ENCODE measurements at regions not wholly inside any gene's neighbourhood (a gene's known extent, or its start where the extent isn't known, plus 50 kb on each side); places are given as distances from the start of the nearest gene placed in this dataset.

- ATAC-seq: no peak
- no peak for TF ChIP-seq BACH2 (CRISPR knock-in tag; IDR thresholded peaks at IDR 0.05; ENCODE audit: borderline replicate concordance)
- TF ChIP-seq, protein P1, sequence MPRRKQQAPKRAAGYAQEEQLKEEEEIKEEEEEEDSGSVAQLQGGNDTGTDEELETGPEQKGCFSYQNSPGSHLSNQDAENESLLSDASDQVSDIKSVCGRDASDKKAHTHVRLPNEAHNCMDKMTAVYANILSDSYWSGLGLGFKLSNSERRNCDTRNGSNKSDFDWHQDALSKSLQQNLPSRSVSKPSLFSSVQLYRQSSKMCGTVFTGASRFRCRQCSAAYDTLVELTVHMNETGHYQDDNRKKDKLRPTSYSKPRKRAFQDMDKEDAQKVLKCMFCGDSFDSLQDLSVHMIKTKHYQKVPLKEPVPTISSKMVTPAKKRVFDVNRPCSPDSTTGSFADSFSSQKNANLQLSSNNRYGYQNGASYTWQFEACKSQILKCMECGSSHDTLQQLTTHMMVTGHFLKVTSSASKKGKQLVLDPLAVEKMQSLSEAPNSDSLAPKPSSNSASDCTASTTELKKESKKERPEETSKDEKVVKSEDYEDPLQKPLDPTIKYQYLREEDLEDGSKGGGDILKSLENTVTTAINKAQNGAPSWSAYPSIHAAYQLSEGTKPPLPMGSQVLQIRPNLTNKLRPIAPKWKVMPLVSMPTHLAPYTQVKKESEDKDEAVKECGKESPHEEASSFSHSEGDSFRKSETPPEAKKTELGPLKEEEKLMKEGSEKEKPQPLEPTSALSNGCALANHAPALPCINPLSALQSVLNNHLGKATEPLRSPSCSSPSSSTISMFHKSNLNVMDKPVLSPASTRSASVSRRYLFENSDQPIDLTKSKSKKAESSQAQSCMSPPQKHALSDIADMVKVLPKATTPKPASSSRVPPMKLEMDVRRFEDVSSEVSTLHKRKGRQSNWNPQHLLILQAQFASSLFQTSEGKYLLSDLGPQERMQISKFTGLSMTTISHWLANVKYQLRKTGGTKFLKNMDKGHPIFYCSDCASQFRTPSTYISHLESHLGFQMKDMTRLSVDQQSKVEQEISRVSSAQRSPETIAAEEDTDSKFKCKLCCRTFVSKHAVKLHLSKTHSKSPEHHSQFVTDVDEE (CRISPR knock-in tag; IDR thresholded peaks at IDR 0.05): no peak
- no peak for TF ChIP-seq ZFP3 (CRISPR knock-in tag; IDR thresholded peaks at IDR 0.05)
Observed at GRCh38 chr9:16974436-16974835, 104.0 kb upstream of the BNC2 start.

DNA sequence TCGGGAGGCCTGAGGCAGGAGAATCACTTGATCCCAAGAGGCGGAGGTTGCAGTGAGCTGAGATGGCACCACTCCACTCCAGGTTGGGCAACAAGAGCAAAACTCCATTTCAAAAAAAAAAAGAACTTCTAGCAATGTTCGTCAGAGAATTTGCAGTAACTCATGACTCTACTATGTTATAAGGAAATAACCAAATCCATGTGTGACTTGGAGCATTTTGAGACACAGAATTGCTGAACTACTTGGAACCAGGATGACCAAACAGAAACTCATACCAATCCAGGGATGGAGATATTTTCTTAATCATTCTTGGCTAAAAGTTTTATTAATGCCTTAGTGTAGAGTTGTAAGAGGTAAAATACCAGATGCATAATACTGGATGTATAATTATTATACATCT, 99.9 kb upstream of the BNC2 start:
- no peak for TF ChIP-seq TOX (CRISPR knock-in tag; IDR thresholded peaks at IDR 0.05; ENCODE audit: borderline replicate concordance)
- no peak for TF ChIP-seq SNAI2 (CRISPR knock-in tag; IDR thresholded peaks at IDR 0.05)
- ATAC-seq: no peak

DNA sequence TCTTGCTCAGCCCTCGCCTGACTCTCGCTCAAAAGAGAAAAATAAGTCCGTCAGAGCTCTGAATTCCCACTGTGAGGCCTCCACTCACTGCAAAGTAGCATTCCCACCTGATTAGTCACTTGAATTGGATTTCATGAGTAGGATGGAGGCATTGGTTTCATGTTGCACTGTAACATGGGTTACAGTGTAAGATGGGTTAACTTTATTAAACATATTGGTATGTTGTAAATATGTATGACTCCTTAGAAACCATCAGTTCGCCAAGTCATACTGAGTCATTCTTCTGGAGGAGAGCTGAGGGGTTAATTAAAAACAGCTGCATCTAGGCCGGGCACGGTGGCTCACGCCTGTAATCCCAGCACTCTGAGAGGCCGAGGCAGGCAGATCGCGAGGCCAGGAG, 93.8 kb upstream of the BNC2 start:
- peak; percentile 100 for ATAC-seq
- TF ChIP-seq TOX (CRISPR knock-in tag; IDR thresholded peaks at IDR 0.05; ENCODE audit: borderline replicate concordance) (no peak), TCF4 (CRISPR knock-in tag; IDR thresholded peaks at IDR 0.05; ENCODE audit: borderline replicate concordance) (no peak), ZNF70 (CRISPR knock-in tag; IDR thresholded peaks at IDR 0.05) (no peak), ZFP30 (CRISPR knock-in tag; IDR thresholded peaks at IDR 0.05) (no peak), CSDC2 (CRISPR knock-in tag; IDR thresholded peaks at IDR 0.05) (no peak), RARB (CRISPR knock-in tag; IDR thresholded peaks at IDR 0.05) (no peak), PPARA (CRISPR knock-in tag; IDR thresholded peaks at IDR 0.05; ENCODE audit: borderline replicate concordance) (no peak), BACH2 (CRISPR knock-in tag; IDR thresholded peaks at IDR 0.05; ENCODE audit: borderline replicate concordance) (no peak), POU6F1 (CRISPR knock-in tag; IDR thresholded peaks at IDR 0.05; ENCODE audit: borderline replicate concordance, low read depth) (no peak), ARNTL (CRISPR knock-in tag; IDR thresholded peaks at IDR 0.05; ENCODE audit: borderline replicate concordance, low read depth) (no peak), ISL1 (CRISPR knock-in tag; IDR thresholded peaks at IDR 0.05) (no peak), ZNF565 (CRISPR knock-in tag; conservative IDR thresholded peaks at IDR 0.05; ENCODE audit: low read depth) (no peak), SNAI2 (CRISPR knock-in tag; IDR thresholded peaks at IDR 0.05) (no peak), ESRRG (CRISPR knock-in tag; IDR thresholded peaks at IDR 0.05) (no peak)
- TF ChIP-seq, protein P1 (CRISPR knock-in tag; IDR thresholded peaks at IDR 0.05): no peak

DNA sequence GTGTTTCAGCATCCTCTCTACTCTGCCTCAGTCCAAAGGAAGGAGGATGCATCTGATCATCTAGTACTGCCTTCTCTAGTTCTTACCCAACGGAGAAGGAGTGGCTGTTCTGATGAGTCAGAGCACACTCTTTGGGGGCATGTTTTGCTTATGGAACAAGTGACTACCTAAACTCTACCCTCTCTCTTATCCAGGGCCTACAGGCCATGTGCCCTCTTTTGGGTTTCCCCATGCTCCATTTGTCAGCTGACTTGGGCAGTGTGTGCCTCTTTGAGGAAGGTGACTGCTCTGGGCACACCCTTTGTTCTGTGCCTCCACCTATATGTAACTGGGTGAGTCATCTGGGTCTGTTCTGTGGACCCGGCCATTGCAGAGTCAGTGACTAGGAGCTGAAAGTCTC, 89.6 kb upstream of the BNC2 start:
- ATAC-seq: no peak
- TF ChIP-seq, protein P2, sequence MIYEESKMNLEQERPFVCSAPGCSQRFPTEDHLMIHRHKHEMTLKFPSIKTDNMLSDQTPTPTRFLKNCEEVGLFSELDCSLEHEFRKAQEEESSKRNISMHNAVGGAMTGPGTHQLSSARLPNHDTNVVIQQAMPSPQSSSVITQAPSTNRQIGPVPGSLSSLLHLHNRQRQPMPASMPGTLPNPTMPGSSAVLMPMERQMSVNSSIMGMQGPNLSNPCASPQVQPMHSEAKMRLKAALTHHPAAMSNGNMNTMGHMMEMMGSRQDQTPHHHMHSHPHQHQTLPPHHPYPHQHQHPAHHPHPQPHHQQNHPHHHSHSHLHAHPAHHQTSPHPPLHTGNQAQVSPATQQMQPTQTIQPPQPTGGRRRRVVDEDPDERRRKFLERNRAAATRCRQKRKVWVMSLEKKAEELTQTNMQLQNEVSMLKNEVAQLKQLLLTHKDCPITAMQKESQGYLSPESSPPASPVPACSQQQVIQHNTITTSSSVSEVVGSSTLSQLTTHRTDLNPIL (CRISPR knock-in tag; IDR thresholded peaks at IDR 0.05; ENCODE audit: low read depth): no peak

- no peak for ATAC-seq
- TF ChIP-seq PPARA (CRISPR knock-in tag; IDR thresholded peaks at IDR 0.05; ENCODE audit: borderline replicate concordance): no peak
- no peak for TF ChIP-seq ZNF8 (CRISPR knock-in tag; IDR thresholded peaks at IDR 0.05)
- TF ChIP-seq, protein P3, sequence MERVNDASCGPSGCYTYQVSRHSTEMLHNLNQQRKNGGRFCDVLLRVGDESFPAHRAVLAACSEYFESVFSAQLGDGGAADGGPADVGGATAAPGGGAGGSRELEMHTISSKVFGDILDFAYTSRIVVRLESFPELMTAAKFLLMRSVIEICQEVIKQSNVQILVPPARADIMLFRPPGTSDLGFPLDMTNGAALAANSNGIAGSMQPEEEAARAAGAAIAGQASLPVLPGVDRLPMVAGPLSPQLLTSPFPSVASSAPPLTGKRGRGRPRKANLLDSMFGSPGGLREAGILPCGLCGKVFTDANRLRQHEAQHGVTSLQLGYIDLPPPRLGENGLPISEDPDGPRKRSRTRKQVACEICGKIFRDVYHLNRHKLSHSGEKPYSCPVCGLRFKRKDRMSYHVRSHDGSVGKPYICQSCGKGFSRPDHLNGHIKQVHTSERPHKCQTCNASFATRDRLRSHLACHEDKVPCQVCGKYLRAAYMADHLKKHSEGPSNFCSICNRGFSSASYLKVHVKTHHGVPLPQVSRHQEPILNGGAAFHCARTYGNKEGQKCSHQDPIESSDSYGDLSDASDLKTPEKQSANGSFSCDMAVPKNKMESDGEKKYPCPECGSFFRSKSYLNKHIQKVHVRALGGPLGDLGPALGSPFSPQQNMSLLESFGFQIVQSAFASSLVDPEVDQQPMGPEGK (CRISPR knock-in tag; IDR thresholded peaks at IDR 0.05; ENCODE audit: borderline replicate concordance): no peak
- no peak for TF ChIP-seq ARNTL (CRISPR knock-in tag; IDR thresholded peaks at IDR 0.05; ENCODE audit: borderline replicate concordance, low read depth)
- TF ChIP-seq RARB (CRISPR knock-in tag; IDR thresholded peaks at IDR 0.05): no peak
- no peak for TF ChIP-seq BACH2 (CRISPR knock-in tag; IDR thresholded peaks at IDR 0.05; ENCODE audit: borderline replicate concordance)
- TF ChIP-seq ZC3H10 (CRISPR knock-in tag; IDR thresholded peaks at IDR 0.05): no peak
- TF ChIP-seq, protein P2 (CRISPR knock-in tag; IDR thresholded peaks at IDR 0.05; ENCODE audit: low read depth): no peak
- no peak for TF ChIP-seq TCF4 (CRISPR knock-in tag; IDR thresholded peaks at IDR 0.05; ENCODE audit: borderline replicate concordance)
- TF ChIP-seq ZFP30 (CRISPR knock-in tag; IDR thresholded peaks at IDR 0.05): no peak
- no peak for TF ChIP-seq ISL1 (CRISPR knock-in tag; IDR thresholded peaks at IDR 0.05)
Observed at GRCh38 chr9:16959391-16959790, 88.9 kb upstream of the BNC2 start.
